K562 (cell line): ENCODE measurements at regions not wholly inside any gene's neighbourhood (a gene's known extent, or its start where the extent isn't known, plus 50 kb on each side); places are given as distances from the start of the nearest gene placed in this dataset.

Experiments used
- ATAC-seq: fragments of 200-7000 bp; cut with Tn5 transposase; 3 replicates; pipeline ENCODE4 v1.9.1; 2020; ENCODE audit warnings: moderate library complexity
- BruUV-seq: library from RNA; stranded (reverse); fragments of 400-500 nt; replicated peaks from 2 replicates; lab custom pipeline; 2021; lab: Mats Ljungman, UMichigan
- CTCF ChIA-PET: fragments of 300-600 bp; formaldehyde crosslinking; extraction: SDS; loops from one replicate; lab custom pipeline; 2021; ENCODE audit warnings: low intra/inter-chr PET ratio; lab: Yijun Ruan, JAX
- POLR2A ChIA-PET: fragments of 300-600, 350-650 bp; sonication (Branson Sonifier 250); formaldehyde crosslinking; extraction: SDS; loops from one replicate; lab custom pipeline; 2021; ENCODE audit warnings: antibody characterized with exemption, inconsistent platforms; lab: Yijun Ruan, JAX
- DNase-seq, 4 experiments: peaks; one replicate each; pipeline versions ENCODE4 v3.0.0 to v3.0.0-alpha.2; 2011 to 2018; ENCODE audit warnings: low spot score in 3 of 4, mixed read lengths in 3 of 4; ENCODE audit errors: extremely low read depth in 1 of 4
- FAIRE-seq: peaks from 2 replicates; lab custom pipeline; 2011; peaks lifted over from hg19 to GRCh38; lab: Jason Lieb, UNC
- H2AFZ ChIP-seq: 2 replicates; pipeline ENCODE4 v1.6.0; 2011; ENCODE audit warnings: low read depth, low read length, control low read depth, inconsistent platforms
- H3K27ac ChIP-seq: fragments of 200-600 bp; 3 replicates; pipeline ENCODE4 v1.8.0; 2011; ENCODE audit warnings: low read depth, mild to moderate bottlenecking, control low read depth, inconsistent platforms, low read length, moderate library complexity, mixed read lengths; ENCODE audit errors: extremely low read depth
- H3K27me3 ChIP-seq, 2 experiments: fragments of 300-600 bp in 1 of 2; 2 replicates in 1 of 2; 3 replicates in 1 of 2; pipeline versions ENCODE4 v1.6.0 to v1.8.0; 2011; ENCODE audit warnings: inconsistent platforms in 2 of 2, low read length in 2 of 2, mild to moderate bottlenecking in 1 of 2, mixed read lengths in 1 of 2, moderate library complexity in 1 of 2; ENCODE audit not compliant: control insufficient read depth in 2 of 2, insufficient read depth in 2 of 2
- H3K36me3 ChIP-seq: fragments of 300-600 bp; 3 replicates; pipeline ENCODE4 v1.8.0; 2011; ENCODE audit warnings: mild to moderate bottlenecking, low read length, inconsistent platforms; ENCODE audit not compliant: control insufficient read depth, insufficient read depth
- H3K4me1 ChIP-seq, 2 experiments: fragments of 200-600 bp in 1 of 2; replicated peaks in 1 of 2; 2 replicates in 1 of 2; 3 replicates in 1 of 2; pipeline versions ENCODE4 v1.5.1 to v1.8.0; 2011; ENCODE audit warnings: inconsistent platforms in 2 of 2, low read length in 2 of 2, mild to moderate bottlenecking in 1 of 2, mixed read lengths in 1 of 2, moderate library complexity in 1 of 2; ENCODE audit not compliant: control insufficient read depth in 2 of 2, insufficient read depth in 2 of 2
- H3K4me2 ChIP-seq: 2 replicates; pipeline ENCODE4 v1.6.1; 2011; ENCODE audit warnings: low read length, control low read depth, inconsistent platforms, mixed read lengths; ENCODE audit not compliant: insufficient read depth
- H3K4me3 ChIP-seq: fragments of 200-600 bp; sonication (generic), shearing (Covaris generic); 2 replicates; pipeline ENCODE4 v1.5.1; 2016; ENCODE audit warnings: control low read depth, inconsistent platforms
- H3K79me2 ChIP-seq: fragments of 200-600 bp; 3 replicates; pipeline ENCODE4 v1.8.0; 2011; ENCODE audit warnings: low read length, inconsistent platforms; ENCODE audit not compliant: control insufficient read depth, insufficient read depth
- H3K9ac ChIP-seq, 2 experiments: 2 replicates each; pipeline versions ENCODE4 v1.6.0 to v1.6.1; 2011; ENCODE audit warnings: low read depth in 2 of 2, low read length in 2 of 2, control low read depth in 1 of 2, inconsistent platforms in 1 of 2, mild to moderate bottlenecking in 1 of 2, mixed read lengths in 1 of 2; ENCODE audit not compliant: insufficient read depth in 1 of 2
- H3K9me1 ChIP-seq: one replicate; pipeline ENCODE4 v1.6.0; 2011; ENCODE audit warnings: inconsistent platforms, mild to moderate bottlenecking, low read length, moderate library complexity; ENCODE audit not compliant: control insufficient read depth, insufficient read depth
- H3K9me3 ChIP-seq: replicated peaks from 2 replicates; pipeline ENCODE4 v1.5.1; 2011; ENCODE audit warnings: low read depth, low read length, inconsistent platforms; ENCODE audit not compliant: control insufficient read depth, insufficient read depth
- H4K20me1 ChIP-seq: replicated peaks from 2 replicates; pipeline ENCODE4 v1.6.1; 2011; ENCODE audit warnings: low read length, inconsistent platforms, mixed read lengths; ENCODE audit not compliant: control insufficient read depth, insufficient read depth
- ATF2 ChIP-seq: sonication (generic); formaldehyde crosslinking; IDR thresholded peaks from 2 replicates; pipeline ENCODE4 v1.8.1; 2022; ENCODE audit warnings: missing genetic modification reagents
- BCOR ChIP-seq: fragments of 450-650 bp; IDR thresholded peaks from 2 replicates; pipeline ENCODE4 v1.6.1; 2016
- CHCHD3 ChIP-seq: fragments of 250-450 bp; sonication (Bioruptor Pico); IDR thresholded peaks from 2 replicates; pipeline ENCODE4 v2.1.2; 2022; ENCODE audit warnings: mild to moderate bottlenecking
- FOXJ2 ChIP-seq: fragments of 200-800 bp; sonication (Bioruptor generic); IDR thresholded peaks from 2 replicates; pipeline ENCODE4 v1.6.1; 2016; ENCODE audit warnings: missing genetic modification characterization, missing compliant biosample characterization
- LEF1 ChIP-seq: fragments of 450-650 bp; IDR thresholded peaks from 2 replicates; pipeline ENCODE4 v1.6.1; 2016; ENCODE audit warnings: mild to moderate bottlenecking
- MCM5 ChIP-seq: fragments of 450-650 bp; IDR thresholded peaks from 2 replicates; pipeline ENCODE4 v1.6.1; 2016; ENCODE audit warnings: low read depth
- NFATC3 ChIP-seq: fragments of 450-650 bp; IDR thresholded peaks from 2 replicates; pipeline ENCODE4 v1.6.1; 2017; ENCODE audit warnings: mild to moderate bottlenecking
- POLR2AphosphoS2 ChIP-seq: IDR thresholded peaks from 2 replicates; pipeline ENCODE4 v1.6.1; 2012; ENCODE audit warnings: low read length, improper control_type of control experiment
- SIN3B ChIP-seq: fragments of 450-650 bp; IDR thresholded peaks from 2 replicates; pipeline ENCODE4 v1.6.1; 2017; ENCODE audit warnings: low read depth, mild to moderate bottlenecking, moderate library complexity
- SLC30A9 ChIP-seq: fragments of 250-450 bp; sonication (Bioruptor Pico); IDR thresholded peaks from 2 replicates; pipeline ENCODE4 v1.8.0; 2022; ENCODE audit warnings: mild to moderate bottlenecking, moderate library complexity
- ZBTB11 ChIP-seq, 3 experiments: fragments of 200-800 bp in 1 of 3; fragments of 250-450 bp in 1 of 3; fragments of 450-650 bp in 1 of 3; sonication (Bioruptor Pico) in 1 of 3; sonication (Bioruptor generic) in 1 of 3; formaldehyde crosslinking in 1 of 3; IDR thresholded peaks; 2 replicates each; pipeline versions ENCODE4 v1.6.1 to v1.8.0; 2016 to 2022; ENCODE audit warnings: mild to moderate bottlenecking in 2 of 3, missing genetic modification characterization in 2 of 3, missing compliant biosample characterization in 1 of 3, moderate library complexity in 1 of 3
- ZNF175 ChIP-seq: fragments of 200-800 bp; sonication (Bioruptor generic); IDR thresholded peaks from 2 replicates; pipeline ENCODE4 v1.6.1; 2016; ENCODE audit warnings: low read depth, mild to moderate bottlenecking, missing genetic modification characterization, missing compliant biosample characterization
- ZNF274 ChIP-seq: IDR thresholded peaks from 2 replicates; pipeline ENCODE4 v1.6.1; 2011; ENCODE audit warnings: low read depth, mild to moderate bottlenecking, low read length, moderate library complexity, borderline replicate concordance
- ZNF354B ChIP-seq: fragments of 250-450 bp; sonication (Bioruptor Pico); IDR thresholded peaks from 2 replicates; pipeline ENCODE4 v1.4.0; 2020
- WGBS: fragments of 100-300 bp; shearing (Covaris generic); methylation state at CpG from one replicate; pipeline ENCODE4 v1.1.6; 2016; ENCODE audit warnings: low coverage, mixed read lengths; ENCODE audit not compliant: insufficient coverage; ENCODE audit errors: missing lambda C conversion rate; 5-methylcytosine and 5-hydroxymethylcytosine counted together
- in situ Hi-C: fragments of 300-500 bp; cut with MboI; formaldehyde crosslinking; loops from 4 replicates; pipeline ENCODE4 v1.15.0; 2018; ENCODE audit warnings: inconsistent platforms, mixed read lengths
- intact Hi-C: fragments of 100-400 bp; cut with micrococcal nuclease; formaldehyde crosslinking; loops from 2 replicates; pipeline ENCODE4 v1.14.2; 2022

GRCh38 chr15:29440541-29440940 lies 170.9 kb upstream of the NSMCE3 start:
- no peak for DNase-seq
- no peak for ATAC-seq
- Histone ChIP-seq H2AFZ (no peak overlapping the region), H3K36me3 (no peaks in the 10 kb centered on the region)
- in situ Hi-C loops = no loop called here
- no peak for FAIRE-seq
- no peak for TF ChIP-seq MCM5
- no peak for TF ChIP-seq ATF2 (CRISPR knock-in tag)
- TF ChIP-seq NFATC3 = no peak
- TF ChIP-seq LEF1 = no peak
- no peak for TF ChIP-seq SLC30A9
- TF ChIP-seq, all 486 proteins: peak for 0
- H3K4me2 ChIP-seq = no peak overlapping the region
- H3K9ac ChIP-seq = no peak overlapping the region
- H3K9me1 ChIP-seq = no peaks in the 10 kb centered on the region
- no peak overlapping the region for H3K27ac ChIP-seq
- H3K9me3 ChIP-seq = no peaks in the 10 kb centered on the region
- intact Hi-C loops = no loop called here
- H3K4me1 ChIP-seq = no peaks in the 10 kb centered on the region
- no peaks in the 10 kb centered on the region for H4K20me1 ChIP-seq
- no peaks in the 10 kb centered on the region for H3K79me2 ChIP-seq
- CTCF ChIA-PET = no interaction called here
- POLR2A ChIA-PET = no interaction called here
- no TSS peak for BruUV-seq
- H3K4me3 ChIP-seq = no peak overlapping the region
- H3K27me3 ChIP-seq = peaks cover 0 to 15% of the 10 kb centered on the region in 2 experiments; a peak in 1 of 5 replicates
- WGBS = 0% methylated on average over 6 of the region's 7 CpGs

- Histone ChIP-seq H2AFZ (no peak overlapping the region), H3K4me3 (no peak overlapping the region), H3K4me1 (no peaks in the 10 kb centered on the region), H3K27ac (no peak overlapping the region), H3K79me2 (no peaks in the 10 kb centered on the region), H4K20me1 (no peaks in the 10 kb centered on the region), H3K4me2 (no peak overlapping the region), H3K27me3 (peaks cover 0 to 15% of the 10 kb centered on the region in 2 experiments; a peak in 1 of 5 replicates), H3K9ac (no peak overlapping the region), H3K9me3 (no peaks in the 10 kb centered on the region), H3K9me1 (no peaks in the 10 kb centered on the region), H3K36me3 (no peaks in the 10 kb centered on the region)
- WGBS = 0% methylated on average over 2 of the region's 2 CpGs
- BruUV-seq = no TSS peak
- POLR2A ChIA-PET = interaction anchor here (0.6 kb wide), 1 partner anchor 9 kb away, joined by 4 read pairs; no protein-coding TSS in a partner anchor
- ATAC-seq = no peak
- CTCF ChIA-PET = no interaction called here
- intact Hi-C loops (no loop called here), in situ Hi-C loops (no loop called here)
- FAIRE-seq = no peak
- DNase-seq = no peak
- TF ChIP-seq SIN3B = no peak
- no peak for TF ChIP-seq BCOR
- no peak for TF ChIP-seq CHCHD3 (CRISPR knock-in tag)
- no peak for TF ChIP-seq ZBTB11 (CRISPR knock-in tag; IDR thresholded peaks at IDR 0.05)
- TF ChIP-seq POLR2AphosphoS2 = no peak
- no peak for TF ChIP-seq ZNF274
- TF ChIP-seq ZNF354B (CRISPR knock-in tag) = no peak
- TF ChIP-seq FOXJ2 (tag) = no peak
- no peak for TF ChIP-seq ZNF175 (CRISPR knock-in tag)
Observed at GRCh38 chr15:29438703-29439055, 169.1 kb upstream of the NSMCE3 start.
